ENCODE measurements at regions not wholly inside any gene's neighbourhood (a gene's known extent, or its start where the extent isn't known, plus 50 kb on each side); places are given as distances from the start of the nearest gene placed in this dataset.
"Not testable (repeated sequence)": the region's sequence is repeated elsewhere in the genome, so short reads cannot be mapped to it uniquely, and the experiment has no call there.

GRCh38 chr21:9026729-9027416, 1494.5 kb upstream of the TPTE start:
- DNase-seq, result not testable (repeated sequence)

GRCh38 chr21:9027417-9027800, 1494.0 kb upstream of the TPTE start:
- DNase-seq, result not testable (repeated sequence)

GRCh38 chr21:9028624-9029431, 1492.6 kb upstream of the TPTE start:
- not testable (repeated sequence) for DNase-seq

GRCh38 chr21:9030141-9030665, 1491.2 kb upstream of the TPTE start:
- not testable (repeated sequence) for DNase-seq

- DNase-seq, result not testable (repeated sequence)
Observed at GRCh38 chr21:9031482-9032374, 1489.7 kb upstream of the TPTE start.

- DNase-seq, result not testable (repeated sequence)
Observed at GRCh38 chr21:9032547-9032946, 1488.8 kb upstream of the TPTE start.

- not testable (repeated sequence) for DNase-seq
Observed at GRCh38 chr21:9033295-9033694, 1488.1 kb upstream of the TPTE start.

- not testable (repeated sequence) for DNase-seq
Observed at GRCh38 chr21:9034491-9035200, 1486.7 kb upstream of the TPTE start.

- not testable (repeated sequence) for DNase-seq
Observed at GRCh38 chr21:9035225-9035624, 1486.2 kb upstream of the TPTE start.

GRCh38 chr21:9035970-9036369, 1485.4 kb upstream of the TPTE start:
- DNase-seq, result not testable (repeated sequence)

- DNase-seq, result not testable (repeated sequence)
Observed at GRCh38 chr21:9036966-9037587, 1484.3 kb upstream of the TPTE start.

- DNase-seq, result not testable (repeated sequence)
Observed at GRCh38 chr21:9037588-9038544, 1483.5 kb upstream of the TPTE start.

GRCh38 chr21:9039520-9040365, 1481.6 kb upstream of the TPTE start:
- not testable (repeated sequence) for DNase-seq

- DNase-seq, result not testable (repeated sequence)
Observed at GRCh38 chr21:9040406-9040805, 1481.0 kb upstream of the TPTE start.

GRCh38 chr21:9041175-9041948, 1480.0 kb upstream of the TPTE start:
- not testable (repeated sequence) for DNase-seq

- not testable (repeated sequence) for DNase-seq
Observed at GRCh38 chr21:9043089-9043488, 1478.3 kb upstream of the TPTE start.

- not testable (repeated sequence) for DNase-seq
Observed at GRCh38 chr21:9046870-9047269, 1474.5 kb upstream of the TPTE start.

- DNase-seq, result not testable (repeated sequence)
Observed at GRCh38 chr21:9067515-9067914, 1453.9 kb upstream of the TPTE start.
